ENCODE measurements at regions not wholly inside any gene's neighbourhood (a gene's known extent, or its start where the extent isn't known, plus 50 kb on each side); places are given as distances from the start of the nearest gene placed in this dataset.
A peak's percentile ranks its signal among the peaks of the same experiment; 100 is the strongest.
"Not testable (repeated sequence)": the region's sequence is repeated elsewhere in the genome, so short reads cannot be mapped to it uniquely, and the experiment has no call there.

DNA sequence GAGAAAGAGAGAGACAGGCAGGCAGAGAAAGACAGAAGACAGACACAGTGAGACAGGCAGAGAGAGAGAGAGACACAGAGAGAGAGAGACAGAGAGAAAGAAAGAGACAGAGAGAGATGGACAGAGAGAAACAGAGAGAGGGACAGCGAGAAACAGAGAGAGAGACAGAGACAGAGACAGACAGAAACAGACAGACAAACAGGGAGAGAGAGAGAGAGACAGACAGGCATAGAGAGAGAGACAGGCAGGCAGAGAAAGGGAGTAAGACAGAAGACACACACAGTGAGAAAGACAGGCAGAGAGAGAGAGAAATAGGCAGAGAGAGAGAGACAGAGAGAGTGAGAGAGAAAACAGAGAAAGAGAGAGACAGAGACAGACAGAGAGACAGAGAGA is 105.3 kb upstream of the ANKRD30BL start:
- Histone ChIP-seq H3K36me3 (no peaks in the 10 kb centered on the region), H3K4me1 (peaks cover 0 to 13% (median 4%) of the 10 kb centered on the region in 4 donors), H3K9me3 (no peaks in the 10 kb centered on the region), H3K4me3 (no peak overlapping the region), H3K27me3 (no peaks in the 10 kb centered on the region), H3K27ac (no peak overlapping the region)
- DNase-seq, result no peak
- in situ Hi-C loops (cut with MboI; ENCODE audit: low pct_ligation_motif_present in 1 of 4, low pct_unique_long_range_greater_than_20kb in 1 of 4, low sequenced_read_pairs in 3 of 4), result loop anchor here in 1 of 4 donors (25.0 kb wide), 1 partner anchor 895 kb away; no protein-coding TSS in a partner anchor
- intact Hi-C loops (cut with DNase I; ENCODE audit: low total_unique reads), result no loop called here
- TF ChIP-seq POLR2A (IDR thresholded peaks at IDR 0.05) (no peak), POLR2AphosphoS5 (IDR thresholded peaks at IDR 0.05) (no peak), EP300 (IDR thresholded peaks at IDR 0.05; ENCODE audit: low read depth) (no peak)
- TF ChIP-seq, protein P1, sequence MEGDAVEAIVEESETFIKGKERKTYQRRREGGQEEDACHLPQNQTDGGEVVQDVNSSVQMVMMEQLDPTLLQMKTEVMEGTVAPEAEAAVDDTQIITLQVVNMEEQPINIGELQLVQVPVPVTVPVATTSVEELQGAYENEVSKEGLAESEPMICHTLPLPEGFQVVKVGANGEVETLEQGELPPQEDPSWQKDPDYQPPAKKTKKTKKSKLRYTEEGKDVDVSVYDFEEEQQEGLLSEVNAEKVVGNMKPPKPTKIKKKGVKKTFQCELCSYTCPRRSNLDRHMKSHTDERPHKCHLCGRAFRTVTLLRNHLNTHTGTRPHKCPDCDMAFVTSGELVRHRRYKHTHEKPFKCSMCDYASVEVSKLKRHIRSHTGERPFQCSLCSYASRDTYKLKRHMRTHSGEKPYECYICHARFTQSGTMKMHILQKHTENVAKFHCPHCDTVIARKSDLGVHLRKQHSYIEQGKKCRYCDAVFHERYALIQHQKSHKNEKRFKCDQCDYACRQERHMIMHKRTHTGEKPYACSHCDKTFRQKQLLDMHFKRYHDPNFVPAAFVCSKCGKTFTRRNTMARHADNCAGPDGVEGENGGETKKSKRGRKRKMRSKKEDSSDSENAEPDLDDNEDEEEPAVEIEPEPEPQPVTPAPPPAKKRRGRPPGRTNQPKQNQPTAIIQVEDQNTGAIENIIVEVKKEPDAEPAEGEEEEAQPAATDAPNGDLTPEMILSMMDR (IDR thresholded peaks at IDR 0.05), result no peak
- 70 to 86% methylated on average over 1 of the region's 1 CpG for WGBS, 2 donors (ENCODE audit: low coverage in 1 of 2)

DNA sequence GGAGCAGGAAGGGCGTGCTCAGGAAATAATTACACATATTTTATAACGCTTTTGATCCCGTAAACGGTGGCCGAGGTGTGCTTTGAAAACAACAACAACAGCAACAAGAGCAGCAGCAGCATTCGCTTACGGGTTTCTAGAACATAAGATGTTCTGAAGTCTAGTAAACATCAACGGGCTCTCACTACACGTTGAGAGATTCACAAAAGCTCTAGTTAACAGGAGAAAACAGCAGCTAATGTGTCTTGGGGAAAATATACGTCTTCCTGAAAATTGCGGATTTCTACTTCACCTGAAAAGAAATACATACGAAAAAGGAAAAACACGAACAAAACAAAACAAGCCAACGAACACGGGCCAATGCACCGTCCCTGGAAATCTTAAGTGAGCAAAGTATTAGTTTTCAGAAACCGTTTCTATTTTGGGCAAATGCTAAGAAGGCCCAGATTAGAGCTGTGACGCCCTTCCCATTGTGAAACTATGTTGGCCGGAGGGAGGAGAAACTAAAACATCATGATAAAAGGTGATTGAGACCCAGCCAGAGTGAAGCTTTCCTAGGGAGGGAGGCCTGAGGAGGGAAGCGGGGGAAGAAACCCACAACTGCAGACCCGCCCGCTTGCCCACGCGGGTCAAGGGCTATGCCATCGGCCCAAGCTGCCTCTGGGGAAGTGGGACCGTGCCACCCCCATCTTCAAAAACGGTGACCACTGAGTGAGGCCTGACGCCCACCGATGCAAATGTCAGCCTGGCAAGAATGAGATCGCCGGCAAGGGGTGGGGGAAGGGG is 105.9 kb upstream of the ANKRD30BL start:
- 35 to 45% methylated on average over 15 to 30 of the region's 31 CpGs for WGBS, 2 donors (ENCODE audit: low coverage in 1 of 2)
- H3K9me3 ChIP-seq; H3K27me3 ChIP-seq; H3K27ac ChIP-seq; intact Hi-C loops (cut with DNase I; ENCODE audit: low total_unique reads); DNase-seq; H3K36me3 ChIP-seq: not testable (repeated sequence)
- peak overlapping the region in 2 of 4 donors; percentile 9 to 36 for H3K4me3 ChIP-seq
- in situ Hi-C loops (cut with MboI; ENCODE audit: low pct_ligation_motif_present in 1 of 4, low pct_unique_long_range_greater_than_20kb in 1 of 4, low sequenced_read_pairs in 3 of 4), result loop anchor here in 1 of 4 donors (25.0 kb wide), 1 partner anchor 895 kb away; no protein-coding TSS in a partner anchor
- peaks cover 0 to 13% (median 4%) of the 10 kb centered on the region in 4 donors for H3K4me1 ChIP-seq

DNA sequence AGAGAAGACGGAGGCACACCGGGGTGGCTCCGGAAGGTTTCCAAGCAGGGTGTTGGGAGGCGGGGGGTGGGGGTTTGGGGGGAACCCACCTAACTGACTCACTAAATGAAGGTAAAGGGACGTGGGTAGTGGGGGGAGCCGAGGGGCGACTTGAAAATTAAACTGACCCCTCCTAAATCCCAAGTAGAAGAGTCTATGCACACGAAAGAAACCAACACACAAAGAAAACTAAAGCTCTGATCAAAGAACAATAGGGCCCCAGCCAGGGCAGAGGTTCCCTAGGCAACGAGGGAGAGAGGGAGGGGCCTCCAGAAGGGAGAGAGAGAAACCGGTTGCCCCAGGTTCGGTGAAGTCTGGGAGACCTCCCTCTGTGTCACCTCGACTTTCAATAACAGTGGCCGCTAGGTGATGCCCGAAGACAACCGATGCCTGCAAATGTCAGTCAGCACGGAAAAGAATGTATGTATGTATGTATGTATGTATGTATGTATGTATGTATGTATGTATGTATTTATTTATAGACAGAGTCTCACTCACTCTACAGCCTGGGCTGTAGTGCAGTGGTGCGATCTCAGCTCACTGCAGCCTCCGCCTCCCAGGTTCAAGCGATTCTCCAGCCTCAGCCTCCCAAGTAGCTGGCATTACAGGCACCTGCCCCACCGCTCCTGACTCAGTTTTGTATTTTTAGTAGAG is 106.7 kb upstream of the ANKRD30BL start:
- peak; percentile 77 for DNase-seq
- H3K27ac ChIP-seq; H3K27me3 ChIP-seq; intact Hi-C loops (cut with DNase I; ENCODE audit: low total_unique reads); H3K36me3 ChIP-seq; H3K9me3 ChIP-seq: not testable (repeated sequence)
- in situ Hi-C loops (cut with MboI; ENCODE audit: low pct_ligation_motif_present in 1 of 4, low pct_unique_long_range_greater_than_20kb in 1 of 4, low sequenced_read_pairs in 3 of 4), result loop anchor here in 1 of 4 donors (25.0 kb wide), 1 partner anchor 894 kb away; no protein-coding TSS in a partner anchor
- H3K4me3 ChIP-seq, result peak overlapping the region in 3 of 4 donors; percentile 4 to 36 (median 12)
- TF ChIP-seq, protein P1 (IDR thresholded peaks at IDR 0.05), result peak; percentile 45 to 81 (median 60)
- WGBS, 2 donors (ENCODE audit: low coverage in 1 of 2), result 0 to 19% methylated on average over 1 to 20 of the region's 20 CpGs
- H3K4me1 ChIP-seq, result peaks cover 0 to 13% (median 4%) of the 10 kb centered on the region in 4 donors

DNA sequence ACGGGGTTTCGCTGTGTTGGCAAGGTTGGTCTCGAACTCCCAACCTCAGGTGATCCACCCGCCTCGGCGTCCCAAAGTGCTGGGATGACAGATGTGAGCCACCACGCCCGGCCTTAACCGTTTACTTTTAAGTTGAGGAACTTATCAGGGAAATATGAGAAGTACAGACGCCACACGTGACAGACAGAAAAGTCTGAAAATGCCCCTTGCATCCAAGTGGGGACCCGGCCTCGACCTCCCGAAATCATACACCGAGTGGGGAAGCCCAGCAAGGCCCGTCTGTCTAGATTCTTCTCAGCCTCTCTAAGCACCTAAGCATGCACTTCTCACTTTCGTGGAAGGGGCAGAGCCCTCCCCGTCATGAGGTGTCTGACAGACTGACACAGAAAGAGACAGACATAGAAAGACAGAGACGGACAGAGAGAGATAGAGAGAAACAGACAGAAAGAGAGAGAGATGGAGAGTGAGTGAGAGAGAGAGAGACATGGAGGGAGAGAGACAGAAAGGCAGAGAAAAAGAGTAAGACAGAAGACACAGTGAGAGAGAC is 107.3 kb upstream of the ANKRD30BL start:
- H3K27me3 ChIP-seq, result no peaks in the 10 kb centered on the region
- WGBS, 2 donors (ENCODE audit: low coverage in 1 of 2), result 55% methylated on average over 19 of the region's 19 CpGs; no CpG with 5 or more reads in 1 of the 2 donors
- intact Hi-C loops (cut with DNase I; ENCODE audit: low total_unique reads), result no loop called here
- no peaks in the 10 kb centered on the region for H3K9me3 ChIP-seq
- no peak overlapping the region for H3K4me3 ChIP-seq
- no peak for TF ChIP-seq EP300 (IDR thresholded peaks at IDR 0.05; ENCODE audit: low read depth)
- TF ChIP-seq, protein P1 (IDR thresholded peaks at IDR 0.05), result no peak
- TF ChIP-seq POLR2AphosphoS5 (IDR thresholded peaks at IDR 0.05), result no peak
- TF ChIP-seq POLR2A (IDR thresholded peaks at IDR 0.05), result no peak
- H3K27ac ChIP-seq, result no peak overlapping the region
- H3K4me1 ChIP-seq, result peaks cover 0 to 13% (median 4%) of the 10 kb centered on the region in 4 donors
- H3K36me3 ChIP-seq, result no peaks in the 10 kb centered on the region
- no peak for DNase-seq
- in situ Hi-C loops (cut with MboI; ENCODE audit: low pct_ligation_motif_present in 1 of 4, low pct_unique_long_range_greater_than_20kb in 1 of 4, low sequenced_read_pairs in 3 of 4), result loop anchor here in 1 of 4 donors (25.0 kb wide), 1 partner anchor 893 kb away; no protein-coding TSS in a partner anchor

Data from transverse colon (tissue), 4 donors.